Activated T-cell treated with anti-CD3 and anti-CD28 coated beads, Interleukin-2, amount 50 U/mL, for 72 hours (primary cell): ENCODE measurements at regions not wholly inside any gene's neighbourhood (a gene's known extent, or its start where the extent isn't known, plus 50 kb on each side); places are given as distances from the start of the nearest gene placed in this dataset.
"Not testable (repeated sequence)": the region's sequence is repeated elsewhere in the genome, so short reads cannot be mapped to it uniquely, and the experiment has no call there.

Experiments used
- ATAC-seq, 2 donors: fragments of 150-1000 bp; cut with Tn5 transposase; replicated peaks in 1 of 2; 2 replicates each; pipeline ENCODE4 v1.10.0; 2021; ENCODE audit warnings: moderate library complexity in 2 of 2, mild to moderate bottlenecking in 1 of 2
- DNase-seq, 2 donors: peaks; one replicate each; pipeline ENCODE4 v3.0.0; 2021 to 2022; ENCODE audit warnings: mixed read lengths in 1 of 2
- H3K27ac Mint-ChIP-seq: one replicate; pipeline ENCODE4 v1.8.0; 2022; ENCODE audit warnings: mild to moderate bottlenecking, moderate library complexity, mixed read lengths
- H3K27me3 Mint-ChIP-seq: one replicate; pipeline ENCODE4 v1.8.0; 2022; ENCODE audit warnings: low read depth, mixed read lengths
- H3K36me3 Mint-ChIP-seq, 2 donors: one replicate each; pipeline ENCODE4 v1.8.0; 2022; ENCODE audit warnings: mixed read lengths in 2 of 2, mild to moderate bottlenecking in 1 of 2; ENCODE audit not compliant: insufficient read depth in 2 of 2
- H3K4me1 Mint-ChIP-seq: one replicate; pipeline ENCODE4 v1.8.0; 2022; ENCODE audit warnings: low read depth, mixed read lengths
- H3K4me3 Mint-ChIP-seq, 2 donors: one replicate each; pipeline ENCODE4 v1.8.0; 2022; ENCODE audit warnings: mild to moderate bottlenecking in 2 of 2, mixed read lengths in 2 of 2, moderate library complexity in 2 of 2
- H3K9me3 Mint-ChIP-seq, 2 donors: one replicate each; pipeline ENCODE4 v1.8.0; 2022; ENCODE audit warnings: mixed read lengths in 2 of 2

GRCh38 chr15:99451484-99451883 lies 114.3 kb upstream of the MEF2A start:
- DNase-seq: no peak
- H3K4me3 Mint-ChIP-seq: peak overlapping the region in 1 of 2 donors; percentile 79
- no peaks in the 10 kb centered on the region for H3K27me3 Mint-ChIP-seq
- H3K36me3 Mint-ChIP-seq: no peaks in the 10 kb centered on the region
- peaks cover 31% of the 10 kb centered on the region for H3K4me1 Mint-ChIP-seq
- no peaks in the 10 kb centered on the region for H3K9me3 Mint-ChIP-seq
- no peak for ATAC-seq
- H3K27ac Mint-ChIP-seq: no peak overlapping the region

- Mint-ChIP-seq H3K27ac (no peak overlapping the region), H3K4me1 (peaks cover 31% of the 10 kb centered on the region), H3K4me3 (no peak overlapping the region), H3K36me3 (no peaks in the 10 kb centered on the region), H3K27me3 (no peaks in the 10 kb centered on the region), H3K9me3 (no peaks in the 10 kb centered on the region)
- ATAC-seq (no peak), DNase-seq (no peak)
These were observed 113.8 kb upstream of the MEF2A start for GRCh38 chr15:99452010-99452409.

- no peak for DNase-seq
- no peak for ATAC-seq
These were observed 112.8 kb upstream of the MEF2A start for GRCh38 chr15:99452728-99453636.

GRCh38 chr15:99453637-99454030 lies 112.2 kb upstream of the MEF2A start:
- Mint-ChIP-seq H3K4me1 (peaks cover 42% of the 10 kb centered on the region), H3K36me3 (peaks cover 0 to 4% of the 10 kb centered on the region in 2 donors), H3K27ac (no peak overlapping the region), H3K4me3 (no peak overlapping the region), H3K27me3 (no peaks in the 10 kb centered on the region), H3K9me3 (peaks cover 0 to 4% of the 10 kb centered on the region in 2 donors)
- no peak for DNase-seq
- ATAC-seq: no peak

More at GRCh38 chr15:99452728-99453636, 112.8 kb upstream of the MEF2A start:
- Mint-ChIP-seq H3K27me3 (no peaks in the 10 kb centered on the region), H3K9me3 (peaks cover 0 to 4% of the 10 kb centered on the region in 2 donors), H3K27ac (no peak overlapping the region), H3K4me3 (no peak overlapping the region), H3K36me3 (peaks cover 0 to 4% of the 10 kb centered on the region in 2 donors), H3K4me1 (peaks cover 37% of the 10 kb centered on the region)

GRCh38 chr15:99454107-99454809 lies 111.5 kb upstream of the MEF2A start:
- Mint-ChIP-seq H3K27ac (no peak overlapping the region), H3K4me1 (peaks cover 40% of the 10 kb centered on the region), H3K4me3 (no peak overlapping the region), H3K27me3 (no peaks in the 10 kb centered on the region), H3K9me3 (peaks cover 0 to 4% of the 10 kb centered on the region in 2 donors), H3K36me3 (peaks cover 0 to 4% of the 10 kb centered on the region in 2 donors)
- DNase-seq (no peak), ATAC-seq (no peak)

GRCh38 chr15:99454941-99455788 lies 110.6 kb upstream of the MEF2A start:
- Mint-ChIP-seq H3K27ac (no peak overlapping the region), H3K4me1 (peaks cover 32% of the 10 kb centered on the region), H3K27me3 (no peaks in the 10 kb centered on the region), H3K36me3 (peaks cover 0 to 4% of the 10 kb centered on the region in 2 donors), H3K9me3 (peaks cover 3 to 4% of the 10 kb centered on the region in 2 donors), H3K4me3 (no peak overlapping the region)
- no peak for DNase-seq
- no peak for ATAC-seq

GRCh38 chr15:99455789-99456160 lies 110.0 kb upstream of the MEF2A start:
- Mint-ChIP-seq H3K36me3 (peaks cover 0 to 4% of the 10 kb centered on the region in 2 donors), H3K27me3 (no peaks in the 10 kb centered on the region), H3K4me3 (no peak overlapping the region), H3K27ac (no peak overlapping the region), H3K9me3 (peaks cover 3 to 4% of the 10 kb centered on the region in 2 donors), H3K4me1 (peaks cover 26% of the 10 kb centered on the region)
- no peak for ATAC-seq
- DNase-seq: no peak

GRCh38 chr15:99464137-99464536 lies 101.6 kb upstream of the MEF2A start:
- peaks cover 7 to 16% of the 10 kb centered on the region in 2 donors for H3K9me3 Mint-ChIP-seq
- no peaks in the 10 kb centered on the region for H3K4me1 Mint-ChIP-seq
- no peak for DNase-seq
- H3K27me3 Mint-ChIP-seq: no peaks in the 10 kb centered on the region
- no peak overlapping the region for H3K27ac Mint-ChIP-seq
- H3K4me3 Mint-ChIP-seq: no peak overlapping the region
- H3K36me3 Mint-ChIP-seq: peaks cover 8 to 20% of the 10 kb centered on the region in 2 donors
- ATAC-seq: no peak

GRCh38 chr15:99466701-99467337 lies 99.0 kb upstream of the MEF2A start:
- DNase-seq: no peak
- ATAC-seq: no peak
- no peaks in the 10 kb centered on the region for H3K4me1 Mint-ChIP-seq
- peaks cover 6 to 13% of the 10 kb centered on the region in 2 donors for H3K9me3 Mint-ChIP-seq
- no peak overlapping the region for H3K4me3 Mint-ChIP-seq
- H3K27me3 Mint-ChIP-seq: no peaks in the 10 kb centered on the region
- peaks cover 8 to 20% of the 10 kb centered on the region in 2 donors for H3K36me3 Mint-ChIP-seq
- no peak overlapping the region for H3K27ac Mint-ChIP-seq

GRCh38 chr15:99467338-99467720 lies 98.5 kb upstream of the MEF2A start:
- ATAC-seq: no peak
- Mint-ChIP-seq H3K27me3 (no peaks in the 10 kb centered on the region), H3K9me3 (peaks cover 6 to 13% of the 10 kb centered on the region in 2 donors), H3K4me3 (no peak overlapping the region), H3K4me1 (no peaks in the 10 kb centered on the region), H3K36me3 (peaks cover 8 to 17% of the 10 kb centered on the region in 2 donors), H3K27ac (no peak overlapping the region)
- DNase-seq: no peak

GRCh38 chr15:99467853-99468464 lies 97.8 kb upstream of the MEF2A start:
- Mint-ChIP-seq H3K9me3 (peaks cover 6 to 7% of the 10 kb centered on the region in 2 donors), H3K36me3 (peaks cover 4 to 14% of the 10 kb centered on the region in 2 donors), H3K27me3 (no peaks in the 10 kb centered on the region), H3K4me1 (no peaks in the 10 kb centered on the region), H3K4me3 (no peak overlapping the region), H3K27ac (no peak overlapping the region)
- DNase-seq: no peak
- no peak for ATAC-seq

- not testable (repeated sequence) for H3K27ac Mint-ChIP-seq, H3K4me3 Mint-ChIP-seq, H3K27me3 Mint-ChIP-seq, H3K9me3 Mint-ChIP-seq, DNase-seq, ATAC-seq, H3K4me1 Mint-ChIP-seq, H3K36me3 Mint-ChIP-seq
These were observed 95.6 kb upstream of the MEF2A start for GRCh38 chr15:99470204-99470603.
